Gastroesophageal sphincter (tissue), 3 donors: ENCODE measurements at regions not wholly inside any gene's neighbourhood (a gene's known extent, or its start where the extent isn't known, plus 50 kb on each side); places are given as distances from the start of the nearest gene placed in this dataset.

Source experiments
- CTCF ChIP-seq, 4 experiments: fragments of 200-600 bp in 2 of 4; fragments of 450-650 bp in 2 of 4; sonication (generic) in 1 of 4; IDR thresholded peaks; one replicate each; pipeline ENCODE4 v1.5.1; 2017 to 2019; ENCODE audit warnings: antibody characterized with exemption in 4 of 4, mild to moderate bottlenecking in 2 of 4, moderate library complexity in 2 of 4
- EP300 ChIP-seq: sonication (generic); formaldehyde crosslinking; IDR thresholded peaks from one replicate; pipeline ENCODE4 v1.6.1; 2017; ENCODE audit warnings: antibody characterized with exemption, mild to moderate bottlenecking
- POLR2A ChIP-seq, 2 donors: fragments of 450-650 bp; IDR thresholded peaks; one replicate each; pipeline ENCODE4 v1.6.1; 2017; ENCODE audit warnings: antibody characterized with exemption in 2 of 2, mild to moderate bottlenecking in 2 of 2, moderate library complexity in 1 of 2
- POLR2AphosphoS5 ChIP-seq: sonication (generic); formaldehyde crosslinking; IDR thresholded peaks from one replicate; pipeline ENCODE4 v1.6.1; 2017; ENCODE audit warnings: antibody characterized with exemption

DNA sequence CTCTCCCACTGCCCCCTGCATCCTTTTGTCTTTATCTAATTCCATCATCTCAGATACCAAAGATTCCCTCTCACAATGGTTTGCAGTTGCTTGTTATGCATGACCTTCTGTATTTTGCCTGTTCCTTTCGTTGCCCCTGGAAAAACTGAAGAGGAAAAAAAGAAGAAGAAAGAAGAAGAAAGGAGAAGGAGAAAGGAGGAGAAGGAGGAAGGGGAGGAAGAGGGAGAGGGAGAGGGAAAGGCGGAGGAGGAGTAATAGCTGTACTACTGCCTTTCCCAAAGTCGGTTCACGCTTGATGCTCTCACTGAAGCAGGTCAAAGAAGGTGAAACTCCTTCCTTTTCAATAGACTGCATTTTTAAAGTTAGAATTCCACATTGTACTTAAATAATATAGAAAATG lies 513.8 kb downstream of the PTPRC start:
- no peak for TF ChIP-seq CTCF (IDR thresholded peaks at IDR 0.05)
- TF ChIP-seq EP300 = no peak
- TF ChIP-seq POLR2A (IDR thresholded peaks at IDR 0.05) = no peak
- TF ChIP-seq POLR2AphosphoS5 = no peak
